H9 (cell line): ENCODE measurements at regions not wholly inside any gene's neighbourhood (a gene's known extent, or its start where the extent isn't known, plus 50 kb on each side); places are given as distances from the start of the nearest gene placed in this dataset.

Source experiments
- DNase-seq: peaks from one replicate; pipeline ENCODE4 v3.0.0-alpha.2; 2017
- H2AFZ ChIP-seq: one replicate; pipeline ENCODE4 v1.6.1; 2013; ENCODE audit warnings: mild to moderate bottlenecking, low read length, control low read depth, moderate library complexity
- H2AK5ac ChIP-seq: 2 replicates; pipeline ENCODE4 v1.6.1; 2013; ENCODE audit warnings: low read length, control low read depth, mixed read lengths; ENCODE audit not compliant: insufficient read length
- H2BK120ac ChIP-seq: one replicate; pipeline ENCODE4 v1.6.1; 2013; ENCODE audit warnings: low read depth, mild to moderate bottlenecking, low read length, control low read depth, inconsistent platforms; ENCODE audit not compliant: poor library complexity, severe bottlenecking
- H2BK12ac ChIP-seq: 2 replicates; pipeline ENCODE4 v1.6.1; 2013; ENCODE audit warnings: low read length, control low read depth, mixed read lengths, low read depth; ENCODE audit not compliant: insufficient read length
- H2BK15ac ChIP-seq: 2 replicates; pipeline ENCODE4 v1.6.1; 2013; ENCODE audit warnings: low read depth, low read length, control low read depth
- H2BK20ac ChIP-seq: one replicate; pipeline ENCODE4 v1.6.1; 2013; ENCODE audit warnings: low read depth, mild to moderate bottlenecking, low read length, control low read depth, inconsistent platforms; ENCODE audit not compliant: poor library complexity, severe bottlenecking
- H2BK5ac ChIP-seq: 2 replicates; pipeline ENCODE4 v1.6.1; 2013; ENCODE audit warnings: low read length, control low read depth, mixed read lengths; ENCODE audit not compliant: insufficient read length
- H3K14ac ChIP-seq: 2 replicates; pipeline ENCODE4 v1.6.1; 2013; ENCODE audit warnings: low read length, control low read depth; ENCODE audit not compliant: insufficient read depth
- H3K18ac ChIP-seq: 2 replicates; pipeline ENCODE4 v1.6.1; 2013; ENCODE audit warnings: low read depth, mild to moderate bottlenecking, mixed read lengths, low read length, control low read depth; ENCODE audit not compliant: insufficient read length
- H3K23ac ChIP-seq: 2 replicates; pipeline ENCODE4 v1.6.1; 2013; ENCODE audit warnings: low read length, control low read depth, mixed read lengths, low read depth; ENCODE audit not compliant: insufficient read length
- H3K23me2 ChIP-seq: 2 replicates; pipeline ENCODE4 v1.6.1; 2013; ENCODE audit warnings: low read depth, mild to moderate bottlenecking, mixed read lengths, low read length, control low read depth; ENCODE audit not compliant: insufficient read length, poor library complexity, severe bottlenecking
- H3K27ac ChIP-seq: 2 replicates; pipeline ENCODE4 v1.5.1; 2013; ENCODE audit warnings: low read length, control low read depth, mixed read lengths, low read depth; ENCODE audit not compliant: insufficient read length
- H3K27me3 ChIP-seq: 2 replicates; pipeline ENCODE4 v1.6.1; 2013; ENCODE audit warnings: low read length, control low read depth, inconsistent platforms; ENCODE audit not compliant: insufficient read depth
- H3K4ac ChIP-seq: 2 replicates; pipeline ENCODE4 v1.6.1; 2013; ENCODE audit warnings: low read depth, mild to moderate bottlenecking, control low read depth, inconsistent platforms, low read length, moderate library complexity
- H3K4me1 ChIP-seq: 2 replicates; pipeline ENCODE4 v1.6.1; 2013; ENCODE audit warnings: low read length, control low read depth, inconsistent platforms; ENCODE audit not compliant: insufficient read depth
- H3K4me2 ChIP-seq: 2 replicates; pipeline ENCODE4 v1.6.1; 2013; ENCODE audit warnings: low read length, control low read depth, mixed read lengths; ENCODE audit not compliant: insufficient read length, insufficient read depth
- H3K56ac ChIP-seq: 2 replicates; pipeline ENCODE4 v1.6.1; 2013; ENCODE audit warnings: low read depth, mild to moderate bottlenecking, mixed read lengths, low read length, control low read depth; ENCODE audit not compliant: insufficient read length
- H3K79me1 ChIP-seq: 2 replicates; pipeline ENCODE4 v1.6.1; 2013; ENCODE audit warnings: low read depth, mild to moderate bottlenecking, moderate library complexity, low read length, control low read depth, inconsistent platforms; ENCODE audit not compliant: insufficient read depth, poor library complexity, severe bottlenecking
- H3K79me2 ChIP-seq: 2 replicates; pipeline ENCODE4 v1.6.1; 2013; ENCODE audit warnings: low read length, control low read depth, inconsistent platforms; ENCODE audit not compliant: insufficient read depth
- H3K9ac ChIP-seq: 2 replicates; pipeline ENCODE4 v1.6.1; 2013; ENCODE audit warnings: low read length, control low read depth, mixed read lengths; ENCODE audit not compliant: insufficient read length; ENCODE audit errors: extremely low read depth
- H3K9me3 ChIP-seq: one replicate; pipeline ENCODE4 v1.6.1; 2013; ENCODE audit warnings: low read depth, low read length, inconsistent platforms; ENCODE audit not compliant: control insufficient read depth
- H3T11ph ChIP-seq: one replicate; pipeline ENCODE4 v1.6.1; 2013; ENCODE audit warnings: mild to moderate bottlenecking, low read length, control low read depth, inconsistent platforms
- H4K20me1 ChIP-seq: one replicate; pipeline ENCODE4 v1.6.1; 2013; ENCODE audit not compliant: control insufficient read depth, insufficient read length, insufficient read depth
- H4K5ac ChIP-seq: 2 replicates; pipeline ENCODE4 v1.6.1; 2013; ENCODE audit warnings: low read depth, mild to moderate bottlenecking, mixed read lengths, low read length, control low read depth; ENCODE audit not compliant: insufficient read length
- H4K8ac ChIP-seq: replicated peaks from 2 replicates; pipeline ENCODE4 v1.6.1; 2013; ENCODE audit warnings: low read length, control low read depth, mixed read lengths, low read depth; ENCODE audit not compliant: insufficient read length
- H4K91ac ChIP-seq: 2 replicates; pipeline ENCODE4 v1.6.1; 2013; ENCODE audit warnings: low read depth, mild to moderate bottlenecking, moderate library complexity, mixed read lengths, low read length, control low read depth; ENCODE audit not compliant: insufficient read length
- H3K27ac Mint-ChIP-seq, 3 experiments: 2 replicates in 2 of 3; 3 replicates in 1 of 3; pipeline ENCODE4 v1.8.0; 2020 to 2021; ENCODE audit warnings: mixed read lengths in 3 of 3, mild to moderate bottlenecking in 1 of 3, moderate library complexity in 1 of 3
- H3K27me3 Mint-ChIP-seq: 2 replicates; pipeline ENCODE4 v1.8.0; 2021; ENCODE audit warnings: low read depth, mild to moderate bottlenecking, moderate library complexity, mixed read lengths
- H3K36me3 Mint-ChIP-seq, 3 experiments: 2 replicates in 2 of 3; 3 replicates in 1 of 3; pipeline ENCODE4 v1.8.0; 2020 to 2021; ENCODE audit warnings: low read depth in 3 of 3, mixed read lengths in 3 of 3; ENCODE audit not compliant: insufficient read depth in 1 of 3
- H3K4me1 Mint-ChIP-seq, 2 experiments: 2 replicates each; pipeline ENCODE4 v1.8.0; 2020; ENCODE audit warnings: mixed read lengths in 2 of 2
- H3K4me3 Mint-ChIP-seq, 2 experiments: 2 replicates in 1 of 2; 3 replicates in 1 of 2; pipeline ENCODE4 v1.8.0; 2020 to 2021; ENCODE audit warnings: mild to moderate bottlenecking in 2 of 2, mixed read lengths in 2 of 2, moderate library complexity in 1 of 2
- H3K9me3 Mint-ChIP-seq, 2 experiments: 2 replicates in 1 of 2; 3 replicates in 1 of 2; pipeline ENCODE4 v1.8.0; 2020; ENCODE audit warnings: mild to moderate bottlenecking in 2 of 2, mixed read lengths in 2 of 2, moderate library complexity in 1 of 2
- CTCF ChIP-seq: fragments of 200-600 bp; sonication (generic); conservative IDR thresholded peaks from 3 replicates; pipeline ENCODE4 v1.8.0; 2021; ENCODE audit warnings: antibody characterized with exemption, mild to moderate bottlenecking
- WGBS: extraction: QIAGEN DNeasy Blood & Tissue Kit; methylation state at CpG from one replicate; pipeline ENCODE4 v1.1.7; 2013; ENCODE audit warnings: missing lambda C conversion rate, low lambda C conversion rate, mixed read lengths; ENCODE audit not compliant: insufficient read length; ENCODE audit errors: extremely low coverage; 5-methylcytosine and 5-hydroxymethylcytosine counted together

- Histone ChIP-seq H3T11ph (no peak overlapping the region), H3K56ac (no peak overlapping the region), H3K4me1 (no peaks in the 10 kb centered on the region), H2BK5ac (no peak overlapping the region), H2BK15ac (no peak overlapping the region), H4K20me1 (no peaks in the 10 kb centered on the region), H3K27ac (no peak overlapping the region), H2BK120ac (no peak overlapping the region), H3K27me3 (no peaks in the 10 kb centered on the region), H2AK5ac (no peak overlapping the region), H4K5ac (no peak overlapping the region), H2BK20ac (no peak overlapping the region), H3K9me3 (no peaks in the 10 kb centered on the region), H3K79me1 (no peaks in the 10 kb centered on the region), H3K23ac (no peak overlapping the region), H3K4ac (no peak overlapping the region), H3K23me2 (no peaks in the 10 kb centered on the region), H3K18ac (no peak overlapping the region), H4K8ac (no peak overlapping the region), H2BK12ac (no peak overlapping the region), H3K79me2 (no peaks in the 10 kb centered on the region), H3K9ac (no peak overlapping the region), H2AFZ (no peak overlapping the region), H3K14ac (no peak overlapping the region), H4K91ac (no peak overlapping the region), H3K4me2 (no peak overlapping the region)
- DNase-seq = no peak
- Mint-ChIP-seq H3K36me3 (no peaks in the 10 kb centered on the region), H3K27me3 (no peaks in the 10 kb centered on the region; the same call in 1 of the 2 replicates), H3K9me3 (no peaks in the 10 kb centered on the region), H3K4me1 (no peaks in the 10 kb centered on the region), H3K27ac (no peak overlapping the region), H3K4me3 (no peak overlapping the region)
- no peak for TF ChIP-seq CTCF
- no CpG with 5 or more reads among the region's 1 CpG for WGBS
Measured at GRCh38 chr1:217003355-217003754, 280.1 kb upstream of the ESRRG start.
